OCI-LY3 (cell line): ENCODE measurements at regions not wholly inside any gene's neighbourhood (a gene's known extent, or its start where the extent isn't known, plus 50 kb on each side); places are given as distances from the start of the nearest gene placed in this dataset.
A peak's percentile ranks its signal among the peaks of the same experiment; 100 is the strongest.

Experiments used
- H2AFZ ChIP-seq: fragments of 200-600, 300-600 bp; shearing (Covaris generic); 2 replicates; pipeline ENCODE4 v1.6.0; 2014; ENCODE audit warnings: antibody characterized with exemption, low read depth, low read length
- H3K27ac ChIP-seq: fragments of 200-600, 300-600 bp; sonication (generic); 2 replicates; pipeline ENCODE4 v1.5.1; 2014; ENCODE audit warnings: mild to moderate bottlenecking, low read length, moderate library complexity, mixed read lengths
- H3K27me3 ChIP-seq: fragments of 200-600, 300-600 bp; sonication (generic); 2 replicates; pipeline ENCODE4 v1.6.1; 2014; ENCODE audit warnings: low read depth, low read length, mixed read lengths
- H3K36me3 ChIP-seq: fragments of 200-600, 300-600 bp; sonication (generic); replicated peaks from 2 replicates; pipeline ENCODE3; 2014; ENCODE audit warnings: low read depth, low read length, mixed read lengths
- H3K4me1 ChIP-seq: fragments of 300-600, 200-600 bp; sonication (generic); 2 replicates; pipeline ENCODE4 v1.6.1; 2014; ENCODE audit warnings: low read length, mixed read lengths
- H3K4me2 ChIP-seq: fragments of 200-600, 300-600 bp; sonication (generic); 2 replicates; pipeline ENCODE4 v1.6.1; 2014; ENCODE audit warnings: low read length, mixed read lengths
- H3K4me3 ChIP-seq: fragments of 300-600, 200-600 bp; sonication (generic); 2 replicates; pipeline ENCODE4 v1.5.1; 2014; ENCODE audit warnings: antibody characterized with exemption, mild to moderate bottlenecking, low read length, moderate library complexity
- H3K79me2 ChIP-seq: fragments of 300-600, 200-600 bp; shearing (Covaris generic); 2 replicates; pipeline ENCODE4 v1.6.1; 2014; ENCODE audit warnings: mild to moderate bottlenecking, low read length, mixed read lengths
- H3K9ac ChIP-seq: fragments of 300-600, 200-600 bp; shearing (Covaris generic); 2 replicates; pipeline ENCODE4 v1.6.0; 2014; ENCODE audit warnings: mild to moderate bottlenecking, low read length, moderate library complexity
- H3K9me3 ChIP-seq: fragments of 200-600, 300-600 bp; shearing (Covaris generic); 2 replicates; pipeline ENCODE4 v1.6.1; 2014; ENCODE audit warnings: low read length, mixed read lengths; ENCODE audit not compliant: insufficient read depth
- H4K20me1 ChIP-seq: fragments of 200-600, 300-600 bp; sonication (generic); 2 replicates; pipeline ENCODE4 v1.6.1; 2016; ENCODE audit warnings: low read length, mixed read lengths; ENCODE audit not compliant: insufficient read depth
- EZH2phosphoT487 ChIP-seq: fragments of 200-600 bp; shearing (Covaris generic); IDR thresholded peaks from 2 replicates; pipeline ENCODE4 v1.6.1; 2018; ENCODE audit warnings: antibody characterized with exemption, mixed run types, low read depth
- TF ChIP-seq, protein P1 (sequence below): fragments of 200-600, 300-600 bp; sonication (generic); IDR thresholded peaks from 2 replicates; pipeline ENCODE4 v1.5.1; 2014; ENCODE audit warnings: antibody characterized with exemption, low read length, low read depth

- Histone ChIP-seq H4K20me1 (no peaks in the 10 kb centered on the region), H3K36me3 (no peaks in the 10 kb centered on the region), H3K4me3 (no peak overlapping the region), H3K9me3 (no peaks in the 10 kb centered on the region), H3K27me3 (peaks cover 63% of the 10 kb centered on the region), H3K27ac (no peak overlapping the region), H3K79me2 (no peaks in the 10 kb centered on the region), H3K4me1 (peaks cover 21% of the 10 kb centered on the region), H2AFZ (no peak overlapping the region), H3K4me2 (no peak overlapping the region), H3K9ac (no peak overlapping the region)
- TF ChIP-seq, protein P1, sequence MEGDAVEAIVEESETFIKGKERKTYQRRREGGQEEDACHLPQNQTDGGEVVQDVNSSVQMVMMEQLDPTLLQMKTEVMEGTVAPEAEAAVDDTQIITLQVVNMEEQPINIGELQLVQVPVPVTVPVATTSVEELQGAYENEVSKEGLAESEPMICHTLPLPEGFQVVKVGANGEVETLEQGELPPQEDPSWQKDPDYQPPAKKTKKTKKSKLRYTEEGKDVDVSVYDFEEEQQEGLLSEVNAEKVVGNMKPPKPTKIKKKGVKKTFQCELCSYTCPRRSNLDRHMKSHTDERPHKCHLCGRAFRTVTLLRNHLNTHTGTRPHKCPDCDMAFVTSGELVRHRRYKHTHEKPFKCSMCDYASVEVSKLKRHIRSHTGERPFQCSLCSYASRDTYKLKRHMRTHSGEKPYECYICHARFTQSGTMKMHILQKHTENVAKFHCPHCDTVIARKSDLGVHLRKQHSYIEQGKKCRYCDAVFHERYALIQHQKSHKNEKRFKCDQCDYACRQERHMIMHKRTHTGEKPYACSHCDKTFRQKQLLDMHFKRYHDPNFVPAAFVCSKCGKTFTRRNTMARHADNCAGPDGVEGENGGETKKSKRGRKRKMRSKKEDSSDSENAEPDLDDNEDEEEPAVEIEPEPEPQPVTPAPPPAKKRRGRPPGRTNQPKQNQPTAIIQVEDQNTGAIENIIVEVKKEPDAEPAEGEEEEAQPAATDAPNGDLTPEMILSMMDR: no peak
- no peak for TF ChIP-seq EZH2phosphoT487
Observed at GRCh38 chr22:22418163-22418549, 90.4 kb downstream of the ZNF280B start.

DNA sequence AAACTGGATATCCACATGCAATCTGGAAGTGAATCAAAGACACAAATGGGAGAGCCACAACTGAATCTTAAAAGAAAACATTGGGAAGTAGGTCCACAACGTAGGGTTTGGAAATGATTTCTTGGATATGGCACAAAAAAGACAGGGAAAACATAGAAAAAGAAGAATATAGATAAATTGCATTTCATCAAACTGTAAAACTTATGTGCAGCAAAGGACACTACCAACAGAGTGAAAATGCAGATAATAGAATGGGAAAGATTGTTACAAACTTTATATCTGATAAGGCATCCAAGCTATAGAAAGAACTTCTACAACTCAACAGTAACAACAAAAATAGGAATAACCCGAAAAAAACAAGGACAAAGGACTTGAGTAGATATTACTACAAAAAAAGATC lies 89.6 kb downstream of the ZNF280B start:
- H3K4me2 ChIP-seq: no peak overlapping the region
- peaks cover 29% of the 10 kb centered on the region for H3K4me1 ChIP-seq
- H3K4me3 ChIP-seq: no peak overlapping the region
- H3K36me3 ChIP-seq: no peaks in the 10 kb centered on the region
- H3K27me3 ChIP-seq: peaks cover 55% of the 10 kb centered on the region
- H3K9ac ChIP-seq: no peak overlapping the region
- no peak overlapping the region for H2AFZ ChIP-seq
- no peaks in the 10 kb centered on the region for H3K9me3 ChIP-seq
- no peaks in the 10 kb centered on the region for H3K79me2 ChIP-seq
- TF ChIP-seq EZH2phosphoT487: no peak
- H3K27ac ChIP-seq: no peak overlapping the region
- H4K20me1 ChIP-seq: no peaks in the 10 kb centered on the region

DNA sequence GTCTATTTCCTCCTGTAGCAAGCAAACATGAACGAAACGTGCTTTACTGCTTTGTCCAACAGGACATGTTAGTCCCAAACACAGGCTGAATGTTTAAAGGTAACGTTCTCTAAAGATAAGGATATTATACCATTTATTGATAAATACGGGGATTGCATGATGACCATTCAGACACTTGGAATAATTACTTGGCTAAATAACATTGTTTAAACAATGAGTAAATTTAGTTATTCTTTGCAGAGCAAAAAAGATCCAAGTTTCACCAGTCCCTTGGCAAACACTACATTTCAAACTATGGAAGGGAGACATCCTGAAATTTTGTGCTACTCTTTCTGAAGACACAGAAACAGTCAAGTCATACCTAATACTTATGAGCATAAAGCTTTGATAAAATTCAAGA lies 88.0 kb downstream of the ZNF280B start:
- H2AFZ ChIP-seq: no peak overlapping the region
- H4K20me1 ChIP-seq: no peaks in the 10 kb centered on the region
- no peak overlapping the region for H3K4me3 ChIP-seq
- H3K27me3 ChIP-seq: peaks cover 40% of the 10 kb centered on the region
- H3K79me2 ChIP-seq: no peaks in the 10 kb centered on the region
- no peak overlapping the region for H3K9ac ChIP-seq
- no peak for TF ChIP-seq EZH2phosphoT487
- TF ChIP-seq, protein P1: no peak
- peaks cover 46% of the 10 kb centered on the region for H3K4me1 ChIP-seq
- H3K9me3 ChIP-seq: no peaks in the 10 kb centered on the region
- H3K4me2 ChIP-seq: no peak overlapping the region
- no peak overlapping the region for H3K27ac ChIP-seq
- no peaks in the 10 kb centered on the region for H3K36me3 ChIP-seq

DNA sequence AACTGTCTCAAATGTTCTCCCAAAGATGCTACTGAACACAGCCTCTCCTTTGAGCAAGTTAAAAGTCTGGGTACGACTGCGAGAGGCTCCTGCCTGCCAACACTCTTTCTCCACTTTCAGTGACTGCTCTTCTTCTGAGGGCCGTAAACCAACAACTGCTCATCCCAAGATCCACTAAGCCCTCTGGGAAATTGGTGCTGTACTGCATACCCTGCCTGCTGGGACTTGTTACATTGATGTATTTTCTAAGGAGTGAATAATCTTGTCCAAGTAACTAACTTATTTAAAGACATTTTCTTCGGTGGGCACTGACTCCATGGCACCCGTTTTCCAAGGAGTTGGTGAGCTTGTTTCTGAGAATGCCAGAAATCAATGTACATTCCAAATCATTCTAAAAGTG lies 87.2 kb downstream of the ZNF280B start:
- H3K4me2 ChIP-seq: peak overlapping the region; percentile 80
- H3K27ac ChIP-seq: no peak overlapping the region
- H3K9ac ChIP-seq: no peak overlapping the region
- no peaks in the 10 kb centered on the region for H3K79me2 ChIP-seq
- no peaks in the 10 kb centered on the region for H4K20me1 ChIP-seq
- H3K36me3 ChIP-seq: no peaks in the 10 kb centered on the region
- H3K27me3 ChIP-seq: peaks cover 32% of the 10 kb centered on the region
- H3K4me3 ChIP-seq: 0 out of 2 replicates have a peak overlapping the region, but pooled peaks have one; percentile 41
- no peak overlapping the region for H2AFZ ChIP-seq
- TF ChIP-seq EZH2phosphoT487: no peak
- TF ChIP-seq, protein P1: no peak
- peaks cover 54% of the 10 kb centered on the region for H3K4me1 ChIP-seq
- H3K9me3 ChIP-seq: no peaks in the 10 kb centered on the region

GRCh38 chr22:22422629-22423112 lies 85.9 kb downstream of the ZNF280B start:
- H3K9me3 ChIP-seq: no peaks in the 10 kb centered on the region
- H3K4me1 ChIP-seq: peaks cover 66% of the 10 kb centered on the region
- no peak overlapping the region for H3K27ac ChIP-seq
- no peaks in the 10 kb centered on the region for H4K20me1 ChIP-seq
- no peak overlapping the region for H3K9ac ChIP-seq
- TF ChIP-seq, protein P1: peak; percentile 75
- no peak for TF ChIP-seq EZH2phosphoT487
- no peaks in the 10 kb centered on the region for H3K79me2 ChIP-seq
- no peaks in the 10 kb centered on the region for H3K36me3 ChIP-seq
- H3K27me3 ChIP-seq: peaks cover 32% of the 10 kb centered on the region
- H3K4me3 ChIP-seq: peak overlapping the region; percentile 44; the same call in 1 of the 2 replicates
- peak overlapping the region; percentile 80 for H3K4me2 ChIP-seq
- no peak overlapping the region for H2AFZ ChIP-seq
